BLaER1 treated with 17β-estradiol and CSF1 and Interleukin-3, amounts not matched to agents 10 nM and 100 nM (cell line): ENCODE measurements at regions not wholly inside any gene's neighbourhood (a gene's known extent, or its start where the extent isn't known, plus 50 kb on each side); places are given as distances from the start of the nearest gene placed in this dataset.
"Not testable (repeated sequence)": the region's sequence is repeated elsewhere in the genome, so short reads cannot be mapped to it uniquely, and the experiment has no call there.

Experiments
- H3K27ac ChIP-seq, 11 experiments: shearing (Covaris generic); formaldehyde crosslinking; 2 replicates each; pipeline ENCODE4 v1.8.1; 2022
- H3K27me3 ChIP-seq, 11 experiments: shearing (Covaris generic); formaldehyde crosslinking; 2 replicates each; pipeline ENCODE4 v1.8.1; 2022
- H3K36me3 ChIP-seq, 11 experiments: shearing (Covaris generic); formaldehyde crosslinking; 2 replicates each; pipeline ENCODE4 v1.8.1; 2022
- H3K4me1 ChIP-seq, 10 experiments: shearing (Covaris generic); formaldehyde crosslinking; 2 replicates each; pipeline ENCODE4 v1.8.1; 2022
- H3K4me2 ChIP-seq, 11 experiments: shearing (Covaris generic); formaldehyde crosslinking; 2 replicates each; pipeline ENCODE4 v1.8.1; 2022
- H3K4me3 ChIP-seq, 10 experiments: shearing (Covaris generic); formaldehyde crosslinking; 2 replicates each; pipeline ENCODE4 v1.8.1; 2022
- H3K9ac ChIP-seq, 11 experiments: shearing (Covaris generic); formaldehyde crosslinking; 2 replicates each; pipeline ENCODE4 v1.8.1; 2022
- H3K9me3 ChIP-seq, 11 experiments: shearing (Covaris generic); formaldehyde crosslinking; replicated peaks in 1 of 11; 2 replicates each; pipeline ENCODE4 v1.8.1; 2022
- H4K20me1 ChIP-seq, 11 experiments: shearing (Covaris generic); formaldehyde crosslinking; 2 replicates each; pipeline ENCODE4 v1.8.1; 2022
- Cebpa-rat ChIP-seq, 11 experiments: shearing (Covaris generic); IDR thresholded peaks; 2 replicates each; pipeline ENCODE4 v1.8.1; 2022

- H3K9ac ChIP-seq: no peak overlapping the region
- TF ChIP-seq Cebpa-rat (IDR thresholded peaks at IDR 0.05): no peak
- H3K4me1 ChIP-seq: no peaks in the 10 kb centered on the region
- no peak overlapping the region for H3K27ac ChIP-seq
- no peaks in the 10 kb centered on the region for H4K20me1 ChIP-seq
- no peak overlapping the region for H3K4me3 ChIP-seq
- no peak overlapping the region for H3K4me2 ChIP-seq
- peaks cover 0 to 4% (median 0%) of the 10 kb centered on the region in 11 experiments; a peak in 1 of 22 replicates for H3K9me3 ChIP-seq
- no peaks in the 10 kb centered on the region for H3K36me3 ChIP-seq
- H3K27me3 ChIP-seq: no peaks in the 10 kb centered on the region
Measured at GRCh38 chr4:120215350-120215749, 148.7 kb upstream of the MAD2L1 start.

- Histone ChIP-seq H3K27me3 (no peaks in the 10 kb centered on the region), H3K4me3 (no peak overlapping the region), H3K27ac (no peak overlapping the region), H3K9me3 (no peaks in the 10 kb centered on the region), H3K36me3 (no peaks in the 10 kb centered on the region), H3K9ac (no peak overlapping the region), H3K4me2 (no peak overlapping the region), H4K20me1 (no peaks in the 10 kb centered on the region), H3K4me1 (no peaks in the 10 kb centered on the region)
- no peak for TF ChIP-seq Cebpa-rat (IDR thresholded peaks at IDR 0.05)
Measured at GRCh38 chr4:120211408-120212015, 144.9 kb upstream of the MAD2L1 start.

- Histone ChIP-seq H4K20me1 (no peaks in the 10 kb centered on the region), H3K4me3 (no peak overlapping the region), H3K36me3 (no peaks in the 10 kb centered on the region), H3K27me3 (no peaks in the 10 kb centered on the region), H3K4me1 (no peaks in the 10 kb centered on the region), H3K27ac (no peak overlapping the region), H3K4me2 (no peak overlapping the region), H3K9me3 (no peaks in the 10 kb centered on the region), H3K9ac (no peak overlapping the region)
- TF ChIP-seq Cebpa-rat (IDR thresholded peaks at IDR 0.05): no peak
Measured at GRCh38 chr4:120209706-120210105, 143.1 kb upstream of the MAD2L1 start.

- H3K9me3 ChIP-seq: no peaks in the 10 kb centered on the region
- no peak overlapping the region for H3K27ac ChIP-seq
- H3K4me2 ChIP-seq: no peak overlapping the region
- no peak overlapping the region for H3K9ac ChIP-seq
- no peaks in the 10 kb centered on the region for H4K20me1 ChIP-seq
- no peaks in the 10 kb centered on the region for H3K27me3 ChIP-seq
- H3K4me1 ChIP-seq: no peaks in the 10 kb centered on the region
- no peak overlapping the region for H3K4me3 ChIP-seq
- no peak for TF ChIP-seq Cebpa-rat (IDR thresholded peaks at IDR 0.05)
- H3K36me3 ChIP-seq: no peaks in the 10 kb centered on the region
Measured at GRCh38 chr4:120207021-120207420, 140.4 kb upstream of the MAD2L1 start.

- Histone ChIP-seq H3K27ac (no peak overlapping the region), H4K20me1 (no peaks in the 10 kb centered on the region), H3K9me3 (no peaks in the 10 kb centered on the region), H3K9ac (no peak overlapping the region), H3K36me3 (no peaks in the 10 kb centered on the region), H3K4me2 (no peak overlapping the region), H3K4me1 (no peaks in the 10 kb centered on the region), H3K27me3 (no peaks in the 10 kb centered on the region), H3K4me3 (no peak overlapping the region)
- no peak for TF ChIP-seq Cebpa-rat (IDR thresholded peaks at IDR 0.05)
Measured at GRCh38 chr4:120202222-120202621, 135.6 kb upstream of the MAD2L1 start.

- H3K9ac ChIP-seq, H3K36me3 ChIP-seq, H4K20me1 ChIP-seq, H3K4me3 ChIP-seq, H3K9me3 ChIP-seq, H3K4me1 ChIP-seq, H3K27ac ChIP-seq, H3K27me3 ChIP-seq, H3K4me2 ChIP-seq: not testable (repeated sequence)
Measured at GRCh38 chr4:120200573-120201110, 134.0 kb upstream of the MAD2L1 start.

GRCh38 chr4:120198411-120198810 is 131.8 kb upstream of the MAD2L1 start:
- H3K4me1 ChIP-seq: no peaks in the 10 kb centered on the region
- H3K27me3 ChIP-seq: no peaks in the 10 kb centered on the region
- TF ChIP-seq Cebpa-rat (IDR thresholded peaks at IDR 0.05): no peak; a peak in 2 of 22 replicates
- no peaks in the 10 kb centered on the region for H3K9me3 ChIP-seq
- no peaks in the 10 kb centered on the region for H4K20me1 ChIP-seq
- no peak overlapping the region for H3K9ac ChIP-seq
- H3K27ac ChIP-seq: no peak overlapping the region
- no peak overlapping the region for H3K4me3 ChIP-seq
- H3K4me2 ChIP-seq: no peak overlapping the region
- H3K36me3 ChIP-seq: no peaks in the 10 kb centered on the region

- Histone ChIP-seq H3K4me1 (no peaks in the 10 kb centered on the region), H3K9me3 (no peaks in the 10 kb centered on the region), H3K9ac (no peak overlapping the region), H3K4me3 (no peak overlapping the region), H3K4me2 (no peak overlapping the region), H3K27me3 (no peaks in the 10 kb centered on the region), H3K36me3 (no peaks in the 10 kb centered on the region), H3K27ac (no peak overlapping the region), H4K20me1 (no peaks in the 10 kb centered on the region)
- TF ChIP-seq Cebpa-rat (IDR thresholded peaks at IDR 0.05): no peak
Measured at GRCh38 chr4:120177603-120178002, 111.0 kb upstream of the MAD2L1 start.

- Histone ChIP-seq H3K27me3 (no peaks in the 10 kb centered on the region), H3K36me3 (no peaks in the 10 kb centered on the region), H3K4me1 (no peaks in the 10 kb centered on the region), H3K9me3 (no peaks in the 10 kb centered on the region), H3K27ac (no peak overlapping the region), H3K4me2 (no peak overlapping the region), H4K20me1 (no peaks in the 10 kb centered on the region), H3K9ac (no peak overlapping the region), H3K4me3 (no peak overlapping the region)
- no peak for TF ChIP-seq Cebpa-rat (IDR thresholded peaks at IDR 0.05)
Measured at GRCh38 chr4:120175272-120175671, 108.6 kb upstream of the MAD2L1 start.

GRCh38 chr4:120163895-120164294 is 97.2 kb upstream of the MAD2L1 start:
- no peak for TF ChIP-seq Cebpa-rat (IDR thresholded peaks at IDR 0.05)
- Histone ChIP-seq H3K9ac (no peak overlapping the region), H3K27me3 (no peaks in the 10 kb centered on the region), H3K4me2 (no peak overlapping the region), H3K9me3 (no peaks in the 10 kb centered on the region), H3K4me3 (no peak overlapping the region), H4K20me1 (no peaks in the 10 kb centered on the region), H3K36me3 (no peaks in the 10 kb centered on the region), H3K4me1 (no peaks in the 10 kb centered on the region), H3K27ac (no peak overlapping the region)
